T-cell (primary cell): ENCODE measurements at regions not wholly inside any gene's neighbourhood (a gene's known extent, or its start where the extent isn't known, plus 50 kb on each side); places are given as distances from the start of the nearest gene placed in this dataset.

ENCODE experiments used
- ATAC-seq, 4 experiments: fragments of 200-7000 bp in 3 of 4; fragments of 150-1000 bp in 1 of 4; cut with Tn5 transposase; replicated peaks in 1 of 4; 1 replicate in 3 of 4; 2 replicates in 1 of 4; pipeline ENCODE4 v1.10.0; 2021; ENCODE audit warnings: moderate library complexity in 3 of 4, mild to moderate bottlenecking in 2 of 4, moderate number of reproducible peaks in 1 of 4
- CTCF ChIA-PET, 2 donors: fragments of 300-600 bp; sonication (Branson Sonifier 250); formaldehyde crosslinking; loops; one replicate each; lab custom pipeline; 2022; ENCODE audit warnings: antibody characterized with exemption in 2 of 2; lab: Charles Lee
- POLR2A ChIA-PET, 2 donors: fragments of 300-600 bp; sonication (Branson Sonifier 250); formaldehyde crosslinking; loops; one replicate each; lab custom pipeline; 2022; ENCODE audit warnings: antibody characterized with exemption in 2 of 2; lab: Charles Lee
- DNase-seq, 35 experiments: peaks; one replicate each; pipeline versions ENCODE4 v3.0.0 to v3.0.0-alpha.2; 2013 to 2023
- H3K27ac ChIP-seq: one replicate; pipeline ENCODE4 v1.5.1; 2013; ENCODE audit warnings: low read length
- H3K27me3 ChIP-seq, 2 experiments: replicated peaks in 1 of 2; 1 replicate in 1 of 2; 2 replicates in 1 of 2; pipeline versions ENCODE4 v1.6.1 to v1.7.0; 2013; ENCODE audit warnings: low read length in 1 of 2, mixed read lengths in 1 of 2; ENCODE audit not compliant: control insufficient read depth in 2 of 2, insufficient read depth in 2 of 2; ENCODE audit errors: extremely low read depth in 1 of 2
- H3K36me3 ChIP-seq, 2 donors: 1 replicate in 1 of 2; 2 replicates in 1 of 2; pipeline versions ENCODE4 v1.6.1 to v1.7.0; 2013; ENCODE audit warnings: low read length in 1 of 2; ENCODE audit not compliant: control insufficient read depth in 2 of 2, insufficient read depth in 1 of 2; ENCODE audit errors: extremely low read depth in 1 of 2
- H3K4me1 ChIP-seq, 2 experiments: 1 replicate in 1 of 2; 2 replicates in 1 of 2; pipeline versions ENCODE4 v1.6.1 to v1.7.0; 2013; ENCODE audit warnings: low read length in 2 of 2, mixed read lengths in 1 of 2; ENCODE audit not compliant: insufficient read depth in 2 of 2, control insufficient read depth in 1 of 2; ENCODE audit errors: extremely low read depth in 1 of 2
- H3K4me3 ChIP-seq, 2 donors: 1 replicate in 1 of 2; 2 replicates in 1 of 2; pipeline versions ENCODE4 v1.5.1 to v1.7.0; 2013; ENCODE audit warnings: mild to moderate bottlenecking in 2 of 2, low read length in 1 of 2, moderate library complexity in 1 of 2; ENCODE audit not compliant: control insufficient read depth in 1 of 2; ENCODE audit errors: extremely low read depth in 1 of 2
- H3K9me3 ChIP-seq: 2 replicates; pipeline ENCODE4 v1.7.0; 2013
- H3K27ac Mint-ChIP-seq, 2 donors: one replicate each; pipeline ENCODE4 v1.8.0; 2020 to 2021; ENCODE audit warnings: mild to moderate bottlenecking in 2 of 2, mixed read lengths in 2 of 2
- H3K27me3 Mint-ChIP-seq, 2 donors: one replicate each; pipeline ENCODE4 v1.8.0; 2021 to 2022; ENCODE audit warnings: mixed read lengths in 2 of 2
- H3K36me3 Mint-ChIP-seq: one replicate; pipeline ENCODE4 v1.8.0; 2021; ENCODE audit warnings: mixed read lengths
- H3K4me1 Mint-ChIP-seq, 3 donors: one replicate each; pipeline ENCODE4 v1.8.0; 2020 to 2022; ENCODE audit warnings: mixed read lengths in 3 of 3, mild to moderate bottlenecking in 1 of 3
- H3K4me3 Mint-ChIP-seq, 3 donors: one replicate each; pipeline ENCODE4 v1.8.0; 2020 to 2022; ENCODE audit warnings: mild to moderate bottlenecking in 3 of 3, mixed read lengths in 3 of 3, moderate library complexity in 3 of 3
- H3K9me3 Mint-ChIP-seq, 3 donors: one replicate each; pipeline ENCODE4 v1.8.0; 2020 to 2022; ENCODE audit warnings: mixed read lengths in 3 of 3
- WGBS: methylation state at CpG from one replicate; pipeline ENCODE4 v1.1.5; 2013; ENCODE audit warnings: missing lambda C conversion rate; ENCODE audit not compliant: insufficient coverage; 5-methylcytosine and 5-hydroxymethylcytosine counted together

- H3K27me3 Mint-ChIP-seq = peaks cover 15 to 55% of the 10 kb centered on the region in 2 donors
- CTCF ChIA-PET = no interaction called here
These were observed 73.3 kb upstream of the FRMD4A start for GRCh38 chr10:14403881-14404623.

GRCh38 chr10:14403359-14403758, 72.6 kb upstream of the FRMD4A start:
- ChIA-PET POLR2A (interaction anchor here in 1 of 2 donors (0.5 to 0.6 kb wide), 2 partner anchors 140 to 795 kb away, joined by 5 to 6 read pairs; no protein-coding TSS in a partner anchor), CTCF (no interaction called here)
- Histone ChIP-seq H3K4me1 (no peaks in the 10 kb centered on the region), H3K27ac (no peak overlapping the region), H3K9me3 (no peaks in the 10 kb centered on the region), H3K4me3 (no peak overlapping the region), H3K36me3 (no peaks in the 10 kb centered on the region), H3K27me3 (peaks cover 0 to 14% of the 10 kb centered on the region in 2 experiments)
- DNase-seq (no peak), ATAC-seq (no peak)
- Mint-ChIP-seq H3K4me3 (no peak overlapping the region), H3K9me3 (no peaks in the 10 kb centered on the region), H3K27ac (no peak overlapping the region), H3K36me3 (no peaks in the 10 kb centered on the region), H3K27me3 (peaks cover 17 to 59% of the 10 kb centered on the region in 2 donors), H3K4me1 (no peaks in the 10 kb centered on the region)
- WGBS = 70% methylated on average over 6 of the region's 6 CpGs

More at GRCh38 chr10:14403881-14404623, 73.3 kb upstream of the FRMD4A start:
- Histone ChIP-seq H3K36me3 (no peaks in the 10 kb centered on the region), H3K9me3 (no peaks in the 10 kb centered on the region), H3K27me3 (peaks cover 0 to 11% of the 10 kb centered on the region in 2 experiments), H3K4me3 (no peak overlapping the region), H3K4me1 (no peaks in the 10 kb centered on the region), H3K27ac (no peak overlapping the region)
- Mint-ChIP-seq H3K4me3 (no peak overlapping the region), H3K9me3 (no peaks in the 10 kb centered on the region), H3K36me3 (no peaks in the 10 kb centered on the region), H3K4me1 (peaks cover 0 to 3% (median under 1%) of the 10 kb centered on the region in 3 donors), H3K27ac (no peak overlapping the region)
- WGBS = 90% methylated on average over 5 of the region's 8 CpGs
- POLR2A ChIA-PET = no interaction called here
- ATAC-seq (no peak), DNase-seq (no peak)

- H3K36me3 Mint-ChIP-seq = no peaks in the 10 kb centered on the region
- H3K4me3 Mint-ChIP-seq = no peak overlapping the region
- Histone ChIP-seq H3K36me3 (no peaks in the 10 kb centered on the region), H3K4me1 (no peaks in the 10 kb centered on the region), H3K27me3 (peaks cover 0 to 11% of the 10 kb centered on the region in 2 experiments), H3K27ac (no peak overlapping the region), H3K9me3 (no peaks in the 10 kb centered on the region), H3K4me3 (no peak overlapping the region)
- H3K4me1 Mint-ChIP-seq = no peaks in the 10 kb centered on the region
- no peak for DNase-seq
- ChIA-PET CTCF (no interaction called here), POLR2A (interaction anchor here in 1 of 2 donors (0.5 to 0.7 kb wide), 3 partner anchors 16 to 601 kb away, joined by 3 read pairs; no protein-coding TSS in a partner anchor)
- 89% methylated on average over 1 of the region's 3 CpGs for WGBS
- H3K27me3 Mint-ChIP-seq = peaks cover 11 to 33% of the 10 kb centered on the region in 2 donors
- ATAC-seq = no peak
- H3K9me3 Mint-ChIP-seq = peaks cover 0 to 5% (median 4%) of the 10 kb centered on the region in 3 donors
- no peak overlapping the region for H3K27ac Mint-ChIP-seq
These were observed 68.9 kb upstream of the FRMD4A start for GRCh38 chr10:14399641-14400040.

GRCh38 chr10:14397066-14397465, 66.3 kb upstream of the FRMD4A start:
- H3K4me1 Mint-ChIP-seq = no peaks in the 10 kb centered on the region
- no peaks in the 10 kb centered on the region for H3K36me3 ChIP-seq
- POLR2A ChIA-PET = no interaction called here
- no peaks in the 10 kb centered on the region for H3K36me3 Mint-ChIP-seq
- H3K4me3 ChIP-seq = no peak overlapping the region
- H3K4me1 ChIP-seq = no peaks in the 10 kb centered on the region
- CTCF ChIA-PET = interaction anchor here in 1 of 2 donors (0.6 kb wide), 1 partner anchor 134 kb away, joined by 11 read pairs; no protein-coding TSS in a partner anchor
- peaks cover 0 to 11% of the 10 kb centered on the region in 2 experiments for H3K27me3 ChIP-seq
- WGBS = 78% methylated on average over 6 of the region's 9 CpGs
- no peak for DNase-seq
- H3K27ac Mint-ChIP-seq = no peak overlapping the region
- no peak overlapping the region for H3K27ac ChIP-seq
- H3K9me3 Mint-ChIP-seq = peaks cover 5 to 13% (median 7%) of the 10 kb centered on the region in 3 donors
- no peak for ATAC-seq
- H3K4me3 Mint-ChIP-seq = no peak overlapping the region
- peaks cover 10 to 23% of the 10 kb centered on the region in 2 donors for H3K27me3 Mint-ChIP-seq
- H3K9me3 ChIP-seq = no peaks in the 10 kb centered on the region

- Histone ChIP-seq H3K4me1 (no peaks in the 10 kb centered on the region), H3K4me3 (no peak overlapping the region), H3K36me3 (no peaks in the 10 kb centered on the region), H3K9me3 (no peaks in the 10 kb centered on the region), H3K27ac (no peak overlapping the region), H3K27me3 (peaks cover 0 to 10% of the 10 kb centered on the region in 2 experiments)
- Mint-ChIP-seq H3K36me3 (no peaks in the 10 kb centered on the region), H3K27me3 (peaks cover 8 to 19% of the 10 kb centered on the region in 2 donors), H3K27ac (no peak overlapping the region), H3K9me3 (peaks cover 5 to 13% (median 7%) of the 10 kb centered on the region in 3 donors), H3K4me3 (no peak overlapping the region), H3K4me1 (peaks cover 0 to under 1% (median under 1%) of the 10 kb centered on the region in 3 donors)
- no peak for DNase-seq
- ChIA-PET CTCF (no interaction called here), POLR2A (no interaction called here)
- no peak for ATAC-seq
- WGBS = 100% methylated on average over 3 of the region's 7 CpGs
These were observed 65.8 kb upstream of the FRMD4A start for GRCh38 chr10:14396411-14397048.

- Histone ChIP-seq H3K27me3 (peaks cover 0 to 6% of the 10 kb centered on the region in 2 experiments), H3K36me3 (no peaks in the 10 kb centered on the region), H3K27ac (no peak overlapping the region), H3K9me3 (no peaks in the 10 kb centered on the region), H3K4me1 (peaks cover 7 to 9% of the 10 kb centered on the region in 2 experiments), H3K4me3 (no peak overlapping the region)
- WGBS = no CpG with 5 or more reads among the region's 1 CpG
- H3K27ac Mint-ChIP-seq = no peak overlapping the region
- ATAC-seq = no peak
- no peak for DNase-seq
- POLR2A ChIA-PET = interaction anchor here in 1 of 2 donors (0.7 kb wide), 1 partner anchor 75 kb away, joined by 6 read pairs; no protein-coding TSS in a partner anchor
- peaks cover 2 to 5% of the 10 kb centered on the region in 2 donors for H3K27me3 Mint-ChIP-seq
- H3K9me3 Mint-ChIP-seq = peaks cover 5 to 13% (median 7%) of the 10 kb centered on the region in 3 donors
- peaks cover 16 to 24% (median 23%) of the 10 kb centered on the region in 3 donors for H3K4me1 Mint-ChIP-seq
- no peak overlapping the region for H3K4me3 Mint-ChIP-seq
- CTCF ChIA-PET = no interaction called here
- no peaks in the 10 kb centered on the region for H3K36me3 Mint-ChIP-seq
These were observed 63.5 kb upstream of the FRMD4A start for GRCh38 chr10:14394179-14394578.
